Fibroblast of skin of left quadriceps (primary cell): ENCODE measurements at regions not wholly inside any gene's neighbourhood (a gene's known extent, or its start where the extent isn't known, plus 50 kb on each side); places are given as distances from the start of the nearest gene placed in this dataset.
"Not testable (repeated sequence)": the region's sequence is repeated elsewhere in the genome, so short reads cannot be mapped to it uniquely, and the experiment has no call there.

Source experiments
- DNase-seq, 2 experiments: peaks; one replicate each; pipeline ENCODE4 v3.0.0-alpha.2; 2013; ENCODE audit warnings: low read depth in 2 of 2

DNA sequence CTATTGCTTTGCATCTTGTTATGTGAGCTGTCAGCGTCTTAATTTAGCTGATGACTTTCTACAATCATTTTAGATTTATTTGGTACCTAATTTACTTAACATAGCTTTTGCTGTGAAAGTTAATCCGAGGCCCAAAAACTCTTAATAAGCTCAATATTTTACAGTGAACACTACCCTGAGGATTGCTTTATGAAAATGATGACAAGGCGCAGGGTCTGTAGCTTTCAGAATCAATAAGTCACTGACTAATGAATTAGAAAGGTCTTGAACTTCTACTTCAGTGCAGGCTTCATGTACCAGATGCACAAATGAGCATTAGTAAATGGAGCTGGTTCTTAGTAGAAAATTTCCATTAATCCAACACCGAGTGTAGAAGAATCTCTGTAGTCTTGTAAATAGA is 81.4 kb upstream of the ZNF366 start:
- DNase-seq: no peak

DNA sequence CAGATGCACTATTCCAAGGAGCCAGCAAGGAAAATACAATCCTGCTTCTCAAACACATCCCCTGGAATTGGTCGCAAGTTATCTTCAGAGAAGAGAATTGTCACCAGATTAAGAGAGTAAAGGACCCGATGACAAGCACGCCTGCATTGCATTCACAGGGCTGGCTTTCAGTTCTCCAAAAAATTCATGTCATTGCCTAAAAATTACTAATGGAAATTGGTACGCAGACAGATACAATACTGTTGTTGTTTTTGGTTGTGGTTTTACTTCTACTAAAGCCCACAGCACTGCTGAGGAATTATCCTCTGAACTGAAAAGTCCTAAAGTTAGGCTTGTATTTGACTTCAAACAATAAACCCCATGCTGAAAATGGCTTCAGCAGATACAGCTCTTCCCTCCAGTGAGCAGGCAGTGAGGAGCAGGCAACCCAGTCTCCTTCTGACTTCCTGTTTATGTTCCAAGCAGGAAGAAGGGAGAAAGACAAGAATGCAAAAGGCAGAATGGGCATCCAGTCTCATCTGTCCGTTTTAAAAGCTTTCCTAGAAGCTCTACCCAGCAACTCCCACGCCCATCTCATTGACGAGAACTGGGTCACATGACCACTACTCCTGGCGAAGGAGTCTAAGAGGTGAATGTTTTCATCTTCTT is 80.6 kb upstream of the ZNF366 start:
- no peak for DNase-seq

DNA sequence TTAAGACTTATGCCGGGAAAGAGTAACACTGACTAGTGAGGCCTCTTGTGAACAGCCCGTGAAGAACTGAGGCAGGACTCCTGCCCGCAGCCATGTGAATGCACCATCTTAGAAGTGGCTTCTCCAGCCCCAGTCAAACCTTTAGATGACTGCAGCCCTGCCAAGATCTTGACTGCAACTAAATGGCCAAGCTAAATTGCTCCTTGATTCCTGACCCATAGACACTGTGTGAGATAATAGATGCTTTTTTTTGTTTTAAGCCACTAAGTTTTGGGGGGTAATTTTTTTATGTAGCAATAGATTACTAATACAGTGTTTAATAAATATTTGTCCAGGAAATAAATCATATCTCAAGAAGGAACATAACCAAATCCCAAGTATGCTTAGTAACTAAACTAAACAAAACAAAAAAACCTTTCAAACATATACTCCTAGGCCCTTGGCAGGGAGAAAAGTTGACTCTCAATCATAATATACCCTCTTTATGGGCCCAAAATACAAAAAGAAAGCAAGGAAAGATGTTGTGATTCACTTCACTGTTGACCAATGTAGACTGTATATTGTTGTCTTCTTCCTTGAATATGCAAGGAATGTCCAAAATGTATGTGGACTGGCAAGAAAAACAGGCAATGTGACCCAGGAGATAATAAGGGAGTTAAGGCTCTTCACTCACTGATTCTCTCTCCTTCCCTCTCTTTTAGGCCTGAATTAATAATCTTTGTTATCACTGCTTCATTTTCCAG is 79.7 kb upstream of the ZNF366 start:
- DNase-seq: no peak

DNA sequence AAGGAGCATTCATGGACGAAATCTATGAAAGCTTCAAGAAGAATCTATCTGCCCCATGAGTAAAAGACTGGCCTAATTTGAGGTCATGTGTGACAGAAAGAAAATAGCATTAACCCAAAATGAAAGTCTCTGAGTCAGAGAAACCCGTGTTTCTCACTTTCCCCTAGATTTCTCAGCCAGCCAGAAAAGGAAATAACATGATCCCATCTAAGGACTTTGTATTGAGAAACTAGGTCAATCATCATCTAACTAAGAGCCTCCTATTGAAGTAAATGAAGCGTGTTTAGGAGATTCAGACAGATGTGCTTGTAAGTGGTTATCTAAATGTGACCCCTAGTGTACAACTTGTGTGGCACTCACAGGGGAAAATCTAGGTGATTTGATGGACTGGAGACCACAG is 77.3 kb upstream of the ZNF366 start:
- no peak for DNase-seq

DNA sequence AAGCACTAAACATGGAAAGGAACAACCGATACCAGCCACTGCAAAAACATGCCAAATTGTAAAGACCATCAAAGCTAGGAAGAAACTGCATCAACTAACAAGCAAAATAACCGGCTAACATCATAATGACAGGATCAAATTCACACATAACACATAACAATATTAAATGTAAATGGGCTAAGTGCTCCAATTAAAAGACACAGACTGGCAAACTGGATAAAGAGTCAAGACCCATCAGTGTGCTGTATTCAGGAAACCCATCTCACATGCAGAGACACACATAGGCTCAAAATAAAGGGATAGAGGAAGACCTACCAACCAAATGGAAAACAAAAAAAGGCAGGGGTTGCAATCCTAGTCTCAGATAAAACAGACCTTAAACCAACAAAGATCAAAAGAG is 72.1 kb upstream of the ZNF366 start:
- not testable (repeated sequence) for DNase-seq

DNA sequence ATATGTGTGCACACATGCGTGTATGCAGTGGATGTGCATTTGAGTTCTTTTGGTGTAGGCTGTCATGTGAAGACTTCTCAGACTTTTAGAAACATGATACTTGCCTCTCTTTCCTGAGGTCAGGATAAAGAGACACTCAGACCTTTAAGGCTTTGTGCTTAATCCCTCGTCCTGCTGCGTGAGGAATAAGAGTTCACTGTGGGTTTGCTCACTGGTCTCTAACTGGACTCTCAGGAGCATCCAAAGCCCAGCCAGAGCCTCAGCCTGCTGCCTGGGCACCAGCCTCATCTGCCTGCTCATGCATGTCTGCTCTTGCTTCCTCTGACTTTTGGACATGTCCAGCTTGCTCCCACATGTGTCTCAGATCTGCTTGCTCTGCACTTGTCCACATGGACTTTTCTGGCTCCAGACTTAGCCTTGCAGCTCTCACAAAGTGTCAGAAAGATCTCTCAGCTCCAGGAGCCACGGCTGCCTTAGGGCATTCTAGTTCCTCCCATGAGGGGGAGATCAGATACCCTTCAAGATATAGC is 65.1 kb upstream of the ZNF366 start:
- DNase-seq: no peak

DNA sequence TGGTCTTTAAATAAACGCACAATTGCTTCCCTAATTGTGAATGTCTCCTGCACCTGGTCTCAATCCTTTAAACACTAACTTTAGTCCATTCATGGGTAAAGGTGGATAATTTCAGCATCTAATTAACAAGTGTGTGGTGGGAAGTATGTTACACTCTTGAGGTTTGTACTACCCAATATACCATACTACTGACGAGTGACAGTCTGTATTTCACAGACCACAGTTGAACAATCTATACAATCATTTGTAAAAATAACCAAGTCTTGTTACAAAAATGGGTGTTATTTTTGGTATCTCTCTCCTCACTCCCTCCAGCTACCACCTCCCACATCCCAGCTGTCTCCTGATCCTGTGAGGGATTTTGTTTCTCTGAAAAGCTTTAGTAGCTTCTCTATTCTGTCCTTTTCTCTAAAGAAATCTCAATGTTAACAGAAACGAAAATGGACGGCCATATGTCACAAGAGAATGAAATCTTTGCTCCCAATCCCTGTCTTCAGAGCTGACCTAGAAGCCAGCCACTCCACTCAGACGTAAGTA is 62.3 kb upstream of the ZNF366 start:
- no peak for DNase-seq

DNA sequence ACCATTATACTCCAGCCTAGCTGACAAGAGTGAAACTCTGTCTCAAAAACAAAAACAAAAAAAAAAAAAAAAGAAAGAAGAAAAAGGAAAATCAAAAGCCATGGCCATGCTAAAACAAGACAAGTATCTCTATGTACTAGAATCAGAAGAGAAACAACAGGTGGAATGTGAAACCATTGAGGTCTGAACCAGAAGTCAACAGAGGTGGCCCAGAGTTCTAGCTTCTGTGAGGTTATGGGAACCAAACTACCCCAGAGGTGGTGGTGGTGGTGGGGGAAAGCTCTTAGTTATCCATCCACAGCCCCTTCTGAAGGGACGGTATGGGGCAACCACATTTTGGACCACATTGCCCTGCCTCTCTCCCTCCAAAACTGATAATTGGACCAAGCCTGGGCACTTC is 59.5 kb upstream of the ZNF366 start:
- DNase-seq: no peak

DNA sequence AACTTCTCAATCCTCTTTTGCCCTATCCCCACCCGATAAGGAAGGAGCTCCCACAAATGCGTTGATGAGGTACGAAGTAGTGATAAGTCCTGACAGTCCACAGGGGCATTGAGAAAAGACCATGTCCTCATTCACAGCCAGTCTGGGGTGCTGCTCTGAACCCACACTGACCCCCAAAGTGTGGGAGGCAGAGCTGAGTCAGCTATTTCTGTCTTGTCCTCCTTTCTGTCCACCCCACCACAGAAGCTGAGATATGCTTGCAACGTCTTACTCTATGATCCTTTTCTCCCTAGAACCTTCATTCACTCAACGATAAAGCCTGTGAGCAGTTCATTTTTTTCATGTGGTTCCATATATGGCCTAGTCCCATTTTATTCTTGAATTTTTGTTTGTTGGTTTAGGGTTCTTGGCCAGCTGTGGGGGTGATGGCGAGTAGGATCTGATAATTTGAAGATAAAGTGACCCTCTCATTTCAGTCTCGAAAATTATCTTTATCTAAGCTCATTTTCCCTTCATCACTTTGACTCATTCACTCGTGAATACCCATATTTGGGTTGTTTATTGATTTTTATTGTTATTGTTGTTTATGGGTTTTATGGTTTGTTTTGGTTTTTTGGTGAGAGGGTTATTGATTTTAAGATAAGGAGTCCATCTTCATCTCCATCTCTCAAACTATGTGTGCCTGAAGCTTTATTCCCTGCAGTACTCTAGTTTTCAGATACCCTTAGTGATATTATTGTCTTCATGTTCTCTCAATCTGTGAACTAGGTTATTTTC is 58.5 kb upstream of the ZNF366 start:
- no peak for DNase-seq

DNA sequence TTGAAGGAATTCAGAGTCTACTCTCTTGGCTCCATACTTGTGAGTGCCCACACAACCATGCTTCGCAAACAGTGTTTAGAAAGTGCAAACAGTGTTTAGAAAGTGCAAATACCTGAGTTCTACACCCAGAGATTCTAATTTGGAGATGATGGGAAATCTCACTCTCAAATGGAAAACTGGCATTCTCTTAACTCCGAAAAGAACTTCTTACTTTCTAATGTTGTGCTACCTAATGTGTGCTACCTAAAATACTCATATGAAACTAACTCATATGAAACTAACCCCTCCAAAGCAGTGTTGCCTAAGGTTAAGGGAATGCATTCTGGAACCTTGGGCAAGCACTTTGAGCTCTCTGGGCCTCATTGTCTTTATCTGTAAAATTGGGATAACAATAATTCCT is 55.5 kb upstream of the ZNF366 start:
- DNase-seq: no peak

DNA sequence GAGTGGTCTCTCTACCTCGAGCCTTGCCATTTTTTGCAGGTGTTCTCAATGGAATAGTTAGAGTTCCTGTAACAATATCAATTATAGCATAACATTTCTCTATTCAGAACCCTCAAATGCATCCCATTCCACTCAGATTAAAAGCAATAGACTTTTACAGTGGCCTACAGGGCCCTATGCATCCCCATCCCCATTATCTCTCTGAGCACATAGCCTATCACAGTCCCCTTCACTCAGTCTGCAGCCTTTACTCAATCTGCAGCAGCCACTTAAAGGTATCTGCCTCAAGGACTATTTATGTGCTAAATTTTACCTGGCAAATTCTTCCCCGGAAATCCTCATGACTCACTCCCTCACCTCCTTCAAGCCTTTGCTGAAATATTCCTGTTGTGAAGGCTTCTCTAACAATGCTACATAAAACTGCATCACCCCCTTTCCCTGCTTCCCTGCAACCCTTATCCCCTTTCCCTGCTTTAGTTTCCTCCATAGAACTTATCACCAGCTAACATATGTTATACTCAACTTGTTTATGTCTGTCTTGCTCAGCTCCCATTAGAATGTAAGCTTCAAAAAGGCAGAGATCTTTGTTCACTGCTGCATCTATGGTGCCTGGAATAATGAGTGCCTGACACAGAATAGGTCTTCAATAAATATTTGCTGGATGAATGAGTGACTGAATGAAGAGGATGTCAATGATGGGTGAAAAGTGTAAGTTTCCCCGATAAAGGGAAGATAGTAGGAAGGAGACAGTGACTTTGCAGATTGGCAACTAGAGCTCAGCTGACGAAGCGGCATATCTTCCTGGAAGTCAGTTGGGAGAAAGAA is 54.1 kb upstream of the ZNF366 start:
- no peak for DNase-seq

DNA sequence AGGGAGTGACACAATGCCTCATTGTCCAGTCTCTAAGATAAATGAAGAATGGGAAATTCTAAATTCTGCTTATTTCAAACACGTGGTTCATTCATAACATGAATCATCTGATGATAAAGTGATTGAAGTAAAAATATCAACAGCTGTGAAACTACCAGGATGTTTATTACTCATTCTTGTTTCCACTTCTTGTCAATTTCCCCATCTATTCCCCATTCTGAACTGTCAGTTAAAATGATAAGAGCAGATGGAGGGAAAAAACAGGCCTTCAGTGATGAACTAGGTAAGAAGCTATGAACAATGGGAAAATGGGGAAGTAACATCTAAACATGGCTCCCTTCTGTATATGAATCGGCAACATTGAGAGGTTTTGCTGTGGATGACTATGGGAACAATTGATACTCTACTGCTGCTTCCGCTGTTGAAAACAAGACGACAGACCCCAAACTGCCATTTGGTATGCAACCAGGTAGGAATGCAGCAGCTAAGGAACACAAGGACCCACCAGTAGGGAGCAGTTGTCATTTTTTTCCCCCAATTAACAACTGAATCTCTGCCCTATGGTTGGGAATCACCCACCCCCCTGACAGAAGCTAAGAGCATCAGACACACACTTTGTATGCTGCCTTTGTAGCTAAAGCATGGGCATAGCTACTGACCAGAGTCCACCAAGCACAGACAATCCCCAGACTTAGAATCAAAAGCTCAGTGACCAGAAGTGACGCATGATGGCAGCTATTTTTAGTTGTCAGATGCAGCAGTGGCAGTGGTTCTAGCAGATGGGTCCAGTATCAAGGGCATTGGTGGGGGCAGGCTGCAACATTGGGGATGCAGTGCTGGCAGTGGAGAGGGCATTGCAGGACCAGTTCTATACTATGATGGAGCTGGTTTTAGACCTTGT is 52.9 kb upstream of the ZNF366 start:
- DNase-seq: no peak

DNA sequence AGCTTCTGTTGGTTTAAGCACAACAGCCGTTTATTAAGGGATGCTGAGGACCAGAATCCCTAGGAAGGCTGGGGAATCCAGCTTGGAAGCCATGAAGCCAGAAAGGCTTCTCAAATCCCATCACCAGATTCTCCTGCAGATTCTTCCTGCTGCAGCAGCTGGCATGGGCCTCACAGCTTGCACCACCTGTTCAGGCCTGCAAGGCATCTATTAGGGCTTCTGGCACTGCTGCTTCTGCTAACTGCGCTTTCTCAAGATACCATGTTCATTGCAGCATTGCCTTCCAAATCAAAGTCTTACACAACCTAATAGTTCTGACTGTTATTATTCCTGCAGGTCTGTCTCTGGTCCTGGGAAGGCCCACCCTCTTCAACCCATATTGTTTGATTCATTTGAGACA is 51.2 kb upstream of the ZNF366 start:
- DNase-seq: no peak

DNA sequence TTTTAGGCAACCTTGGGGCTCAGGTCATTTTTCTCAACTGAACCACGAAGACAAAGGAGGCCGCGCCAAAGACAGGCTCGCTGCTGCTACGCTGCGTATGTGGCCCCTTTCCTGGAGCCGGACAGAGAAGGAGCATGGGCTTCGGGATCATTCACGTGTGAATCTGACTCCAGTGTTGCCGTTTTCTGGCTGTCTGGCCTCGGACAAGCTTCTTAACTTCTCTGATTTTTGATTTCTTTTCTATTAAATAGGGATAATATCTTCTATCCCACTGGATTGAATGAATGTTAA is 50.8 kb upstream of the ZNF366 start:
- DNase-seq: no peak

DNA sequence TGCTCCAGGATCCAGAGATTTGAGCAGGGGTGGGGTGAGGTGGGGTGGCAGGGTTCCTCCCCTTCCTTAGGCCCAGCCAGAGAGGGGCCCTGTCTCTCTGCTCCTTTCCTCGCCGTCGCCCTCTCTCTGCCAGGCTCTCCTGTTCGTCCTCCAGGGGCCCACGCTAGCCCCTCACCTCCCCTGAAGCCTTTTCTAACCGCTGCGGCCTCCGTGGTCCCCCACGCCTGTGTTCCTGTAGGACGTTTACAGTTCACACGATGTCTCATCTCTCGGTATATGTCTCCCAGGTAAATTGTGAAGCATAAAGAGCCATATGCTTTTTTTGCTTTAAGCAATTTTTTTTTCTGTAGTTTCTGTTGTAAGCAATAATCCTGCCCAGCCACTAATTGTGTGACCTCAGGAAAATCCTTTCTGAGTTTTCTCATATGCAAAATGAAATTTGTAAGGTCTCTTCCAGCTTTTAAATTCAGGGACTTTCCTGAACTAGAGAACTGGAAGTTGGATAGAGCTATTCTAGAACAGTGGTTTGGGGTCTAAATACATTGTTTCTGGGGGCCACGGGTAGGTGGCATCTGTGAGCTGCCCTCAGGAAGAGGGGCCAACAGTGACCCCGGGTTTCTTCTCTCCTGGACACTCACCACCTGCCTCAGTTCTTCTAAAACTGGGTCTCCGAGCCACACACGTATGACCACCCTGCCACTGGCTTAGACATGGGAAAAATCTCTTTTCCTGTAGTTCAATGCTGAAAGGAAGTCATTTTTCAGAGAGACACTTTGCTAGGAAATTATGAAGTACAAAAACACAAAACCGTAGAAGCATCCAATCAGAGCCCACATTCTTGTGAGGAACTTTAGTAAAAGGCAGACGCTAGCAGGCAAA is 50.2 kb upstream of the ZNF366 start:
- DNase-seq: no peak
